ENCODE measurements at regions not wholly inside any gene's neighbourhood (a gene's known extent, or its start where the extent isn't known, plus 50 kb on each side); places are given as distances from the start of the nearest gene placed in this dataset.
"Not testable (repeated sequence)": the region's sequence is repeated elsewhere in the genome, so short reads cannot be mapped to it uniquely, and the experiment has no call there.

- DNase-seq, result no peak
These were observed 170.1 kb upstream of the USP25 start for GRCh38 chr21:15559660-15560059.

GRCh38 chr21:15560383-15561056 lies 169.3 kb upstream of the USP25 start:
- DNase-seq, result no peak

- DNase-seq, result no peak
These were observed 167.0 kb upstream of the USP25 start for GRCh38 chr21:15562748-15563147.

GRCh38 chr21:15564907-15565306 lies 164.9 kb upstream of the USP25 start:
- DNase-seq, result no peak

GRCh38 chr21:15566703-15567102 lies 163.1 kb upstream of the USP25 start:
- no peak for DNase-seq

GRCh38 chr21:15567191-15567590 lies 162.6 kb upstream of the USP25 start:
- DNase-seq, result no peak

- DNase-seq, result no peak
These were observed 161.3 kb upstream of the USP25 start for GRCh38 chr21:15568516-15568915.

GRCh38 chr21:15586752-15587427 lies 142.9 kb upstream of the USP25 start:
- DNase-seq, result no peak

- no peak for DNase-seq
These were observed 137.4 kb upstream of the USP25 start for GRCh38 chr21:15592271-15592860.

- no peak for DNase-seq
These were observed 136.8 kb upstream of the USP25 start for GRCh38 chr21:15592957-15593356.

- DNase-seq, result no peak
These were observed 128.4 kb upstream of the USP25 start for GRCh38 chr21:15601390-15601789.

- no peak for DNase-seq
These were observed 125.4 kb upstream of the USP25 start for GRCh38 chr21:15604413-15604812.

- DNase-seq, result no peak
These were observed 115.0 kb upstream of the USP25 start for GRCh38 chr21:15614766-15615165.

GRCh38 chr21:15616864-15617574 lies 112.8 kb upstream of the USP25 start:
- DNase-seq, result no peak

- peak; percentile 24 for DNase-seq
These were observed 111.8 kb upstream of the USP25 start for GRCh38 chr21:15617964-15618363.

GRCh38 chr21:15620892-15621291 lies 108.9 kb upstream of the USP25 start:
- DNase-seq, result no peak

GRCh38 chr21:15624646-15625045 lies 105.1 kb upstream of the USP25 start:
- DNase-seq, result no peak

GRCh38 chr21:15625363-15625762 lies 104.4 kb upstream of the USP25 start:
- DNase-seq, result no peak

- no peak for DNase-seq
These were observed 103.8 kb upstream of the USP25 start for GRCh38 chr21:15626031-15626430.

- DNase-seq, result no peak
These were observed 102.8 kb upstream of the USP25 start for GRCh38 chr21:15627011-15627410.

- no peak for DNase-seq
These were observed 102.0 kb upstream of the USP25 start for GRCh38 chr21:15627823-15628222.

GRCh38 chr21:15631342-15631741 lies 98.4 kb upstream of the USP25 start:
- no peak for DNase-seq

GRCh38 chr21:15634541-15634940 lies 95.2 kb upstream of the USP25 start:
- not testable (repeated sequence) for DNase-seq

Measured in right hindlimb (tissue), 1 donor.